BE2C (cell line): ENCODE measurements at regions not wholly inside any gene's neighbourhood (a gene's known extent, or its start where the extent isn't known, plus 50 kb on each side); places are given as distances from the start of the nearest gene placed in this dataset.

Experiments
- DNase-seq: peaks from one replicate; pipeline ENCODE4 v3.0.0-alpha.2; 2020
- H3K27me3 ChIP-seq: fragments of 250-450 bp; sonication (Bioruptor Pico); 2 replicates; pipeline ENCODE4 v1.5.1; 2020; ENCODE audit warnings: mild to moderate bottlenecking
- H3K36me3 ChIP-seq: fragments of 250-450 bp; sonication (Bioruptor Pico); 2 replicates; pipeline ENCODE4 v1.5.1; 2020; ENCODE audit warnings: mild to moderate bottlenecking
- H3K4me1 ChIP-seq: fragments of 250-450 bp; sonication (Bioruptor Pico); 2 replicates; pipeline ENCODE4 v1.5.1; 2020
- H3K4me3 ChIP-seq: 2 replicates; pipeline ENCODE4 v1.5.1; 2011; ENCODE audit warnings: low read depth, low read length
- H3K9me3 ChIP-seq: fragments of 250-450 bp; sonication (Bioruptor Pico); 2 replicates; pipeline ENCODE4 v1.5.1; 2020
- CTCF ChIP-seq: IDR thresholded peaks from 2 replicates; pipeline ENCODE4 v1.5.1; 2012; ENCODE audit warnings: mild to moderate bottlenecking, low read depth, low read length

GRCh38 chr2:234716271-234716670, 219.4 kb upstream of the ARL4C start:
- no peaks in the 10 kb centered on the region for H3K36me3 ChIP-seq
- H3K9me3 ChIP-seq, result no peaks in the 10 kb centered on the region
- no peak for DNase-seq
- TF ChIP-seq CTCF, result no peak
- no peaks in the 10 kb centered on the region for H3K27me3 ChIP-seq
- H3K4me1 ChIP-seq, result peaks cover 10% of the 10 kb centered on the region
- H3K4me3 ChIP-seq, result no peak overlapping the region

- Histone ChIP-seq H3K27me3 (no peaks in the 10 kb centered on the region), H3K4me1 (peaks cover 10% of the 10 kb centered on the region), H3K9me3 (no peaks in the 10 kb centered on the region), H3K36me3 (no peaks in the 10 kb centered on the region), H3K4me3 (no peak overlapping the region)
- no peak for DNase-seq
- TF ChIP-seq CTCF, result no peak
Observed at GRCh38 chr2:234715671-234716250, 218.9 kb upstream of the ARL4C start.

- Histone ChIP-seq H3K27me3 (no peaks in the 10 kb centered on the region), H3K36me3 (no peaks in the 10 kb centered on the region), H3K4me1 (peaks cover 10% of the 10 kb centered on the region), H3K9me3 (no peaks in the 10 kb centered on the region), H3K4me3 (no peak overlapping the region)
- DNase-seq, result no peak
- no peak for TF ChIP-seq CTCF
Observed at GRCh38 chr2:234714711-234715110, 217.8 kb upstream of the ARL4C start.

- H3K4me3 ChIP-seq, result no peak overlapping the region
- DNase-seq, result no peak
- no peaks in the 10 kb centered on the region for H3K27me3 ChIP-seq
- H3K4me1 ChIP-seq, result peaks cover 2% of the 10 kb centered on the region
- no peaks in the 10 kb centered on the region for H3K9me3 ChIP-seq
- no peak for TF ChIP-seq CTCF
- no peaks in the 10 kb centered on the region for H3K36me3 ChIP-seq
Observed at GRCh38 chr2:234712421-234712935, 215.6 kb upstream of the ARL4C start.

- no peak for TF ChIP-seq CTCF
- H3K36me3 ChIP-seq, result no peaks in the 10 kb centered on the region
- no peaks in the 10 kb centered on the region for H3K4me1 ChIP-seq
- H3K4me3 ChIP-seq, result no peak overlapping the region
- no peaks in the 10 kb centered on the region for H3K9me3 ChIP-seq
- DNase-seq, result no peak
- H3K27me3 ChIP-seq, result no peaks in the 10 kb centered on the region
Observed at GRCh38 chr2:234711308-234711707, 214.4 kb upstream of the ARL4C start.

- DNase-seq, result no peak
- TF ChIP-seq CTCF, result no peak
- Histone ChIP-seq H3K4me1 (no peaks in the 10 kb centered on the region), H3K9me3 (no peaks in the 10 kb centered on the region), H3K36me3 (no peaks in the 10 kb centered on the region), H3K27me3 (no peaks in the 10 kb centered on the region; the same call in 1 of the 2 replicates), H3K4me3 (no peak overlapping the region)
Observed at GRCh38 chr2:234710587-234710986, 213.7 kb upstream of the ARL4C start.
